ENCODE measurements at regions not wholly inside any gene's neighbourhood (a gene's known extent, or its start where the extent isn't known, plus 50 kb on each side); places are given as distances from the start of the nearest gene placed in this dataset.

DNA sequence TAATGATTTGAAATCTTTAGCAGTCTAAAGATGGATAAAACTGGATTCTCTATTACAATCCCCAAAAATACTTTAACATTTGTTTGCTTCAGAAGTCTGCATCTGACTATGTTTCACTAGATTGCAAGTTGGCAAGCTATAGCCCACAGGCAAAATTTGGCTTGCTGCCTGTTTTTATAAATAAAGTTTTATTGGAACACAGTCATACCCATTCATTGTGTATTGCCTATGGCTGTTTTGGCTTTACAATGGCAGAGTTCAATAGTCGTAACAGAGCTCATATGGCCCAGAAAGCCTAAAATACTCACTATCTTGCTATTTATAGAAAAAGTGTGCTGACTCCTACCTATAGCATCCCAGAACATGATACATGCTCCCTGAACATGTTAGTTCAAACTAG lies 89.0 kb upstream of the GPR141 start:
- Histone ChIP-seq H3K4me1 (ENCODE audit: control insufficient read depth in 1 of 2, insufficient read depth in 2 of 2, low read length in 2 of 2) (no peaks in the 10 kb centered on the region), H3K9me3 (ENCODE audit: insufficient read depth, low read depth, low read length) (peaks cover 2% of the 10 kb centered on the region), H3K27ac (ENCODE audit: low read depth, low read length) (no peak overlapping the region), H3K4ac (ENCODE audit: low read depth, low read length) (no peak overlapping the region), H3K79me1 (ENCODE audit: low read length) (no peaks in the 10 kb centered on the region), H2AK5ac (ENCODE audit: low read length) (no peak overlapping the region), H2BK5ac (ENCODE audit: low read depth, low read length, poor library complexity) (no peak overlapping the region), H3K4me2 (ENCODE audit: low read length) (no peak overlapping the region), H3K23ac (ENCODE audit: low read length) (no peak overlapping the region), H3K4me3 (ENCODE audit: low read depth, low read length) (no peak overlapping the region), H3K14ac (ENCODE audit: low read length) (no peak overlapping the region), H3K79me2 (ENCODE audit: control insufficient read depth, insufficient read depth, low read length, poor library complexity) (no peaks in the 10 kb centered on the region), H2BK120ac (ENCODE audit: insufficient read depth, low read length, poor library complexity) (no peak overlapping the region), H3K9ac (ENCODE audit: low read length) (no peak overlapping the region), H2BK12ac (ENCODE audit: low read length) (no peak overlapping the region), H3K18ac (ENCODE audit: low read length) (no peak overlapping the region), H4K8ac (ENCODE audit: low read depth, low read length) (no peak overlapping the region), H2AFZ (ENCODE audit: insufficient read depth, low read length, poor library complexity) (no peak overlapping the region), H4K91ac (ENCODE audit: low read depth, low read length) (no peak overlapping the region), H4K12ac (ENCODE audit: low read depth, low read length) (no peak overlapping the region), H3K27me3 (ENCODE audit: insufficient read depth, low read length) (no peaks in the 10 kb centered on the region), H3K36me3 (ENCODE audit: control insufficient read depth in 1 of 2, insufficient read depth in 2 of 2, low read length in 2 of 2) (no peaks in the 10 kb centered on the region)
- no peak for DNase-seq
- no CpG with 5 or more reads among the region's 1 CpG for WGBS (ENCODE audit: extremely low coverage, insufficient coverage, insufficient read length)

DNA sequence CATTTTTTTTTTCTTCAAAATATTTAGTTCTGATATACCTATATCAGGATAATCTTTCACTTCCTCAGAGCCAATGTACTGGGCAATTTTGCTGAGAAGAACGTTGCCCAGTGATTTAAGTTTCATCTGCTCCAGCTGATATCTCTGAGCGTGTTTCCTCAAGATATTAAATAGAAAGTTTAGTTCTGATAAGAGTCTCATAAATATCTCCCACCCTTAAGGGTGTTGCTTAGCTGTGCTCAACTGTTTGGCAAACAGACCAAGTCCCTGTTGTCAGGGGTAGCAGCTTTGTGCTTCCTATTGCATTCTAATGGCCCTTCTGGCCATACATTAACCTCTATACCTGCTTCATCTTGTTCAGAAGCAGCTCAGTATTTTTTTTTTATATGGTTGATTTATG lies 84.7 kb upstream of the GPR141 start:
- Histone ChIP-seq H3K9me3 (ENCODE audit: insufficient read depth, low read depth, low read length) (no peaks in the 10 kb centered on the region), H3K4me2 (ENCODE audit: low read length) (no peak overlapping the region), H3K18ac (ENCODE audit: low read length) (no peak overlapping the region), H3K23ac (ENCODE audit: low read length) (no peak overlapping the region), H2BK120ac (ENCODE audit: insufficient read depth, low read length, poor library complexity) (no peak overlapping the region), H2BK12ac (ENCODE audit: low read length) (no peak overlapping the region), H2AK5ac (ENCODE audit: low read length) (no peak overlapping the region), H3K9ac (ENCODE audit: low read length) (no peak overlapping the region), H2BK5ac (ENCODE audit: low read depth, low read length, poor library complexity) (no peak overlapping the region), H2AFZ (ENCODE audit: insufficient read depth, low read length, poor library complexity) (no peak overlapping the region), H4K91ac (ENCODE audit: low read depth, low read length) (no peak overlapping the region), H3K27me3 (ENCODE audit: insufficient read depth, low read length) (no peaks in the 10 kb centered on the region), H3K27ac (ENCODE audit: low read depth, low read length) (no peak overlapping the region), H3K14ac (ENCODE audit: low read length) (no peak overlapping the region), H4K12ac (ENCODE audit: low read depth, low read length) (no peak overlapping the region), H3K79me1 (ENCODE audit: low read length) (no peaks in the 10 kb centered on the region), H3K4me1 (ENCODE audit: control insufficient read depth in 1 of 2, insufficient read depth in 2 of 2, low read length in 2 of 2) (no peaks in the 10 kb centered on the region), H4K8ac (ENCODE audit: low read depth, low read length) (no peak overlapping the region), H3K4me3 (ENCODE audit: low read depth, low read length) (no peak overlapping the region), H3K36me3 (ENCODE audit: control insufficient read depth in 1 of 2, insufficient read depth in 2 of 2, low read length in 2 of 2) (no peaks in the 10 kb centered on the region), H3K79me2 (ENCODE audit: control insufficient read depth, insufficient read depth, low read length, poor library complexity) (no peaks in the 10 kb centered on the region), H3K4ac (ENCODE audit: low read depth, low read length) (no peak overlapping the region)
- no CpG with 5 or more reads among the region's 2 CpGs for WGBS (ENCODE audit: extremely low coverage, insufficient coverage, insufficient read length)
- no peak for DNase-seq

DNA sequence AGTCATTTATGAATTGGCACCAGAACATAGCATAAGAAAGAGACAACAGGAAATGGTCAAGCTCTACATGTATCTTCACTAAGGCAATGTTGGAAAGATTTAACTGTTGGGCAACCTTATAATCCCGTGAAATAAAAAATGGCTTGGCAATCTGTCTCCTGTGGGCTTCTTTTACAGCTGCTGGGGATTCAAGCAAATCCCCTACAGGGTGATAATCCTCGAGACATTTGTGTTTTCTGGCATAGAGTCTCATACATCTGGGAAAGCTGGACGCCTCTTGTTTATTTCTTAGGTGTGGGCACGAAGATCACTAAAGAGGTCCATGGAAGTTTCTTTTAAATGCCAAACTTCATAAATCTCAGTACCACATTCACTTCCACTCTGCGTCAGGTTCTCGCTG lies 82.2 kb upstream of the GPR141 start:
- Histone ChIP-seq H3K27ac (ENCODE audit: low read depth, low read length) (no peak overlapping the region), H3K4me2 (ENCODE audit: low read length) (no peak overlapping the region), H3K36me3 (ENCODE audit: control insufficient read depth in 1 of 2, insufficient read depth in 2 of 2, low read length in 2 of 2) (no peaks in the 10 kb centered on the region), H3K14ac (ENCODE audit: low read length) (no peak overlapping the region), H3K79me1 (ENCODE audit: low read length) (no peaks in the 10 kb centered on the region), H4K8ac (ENCODE audit: low read depth, low read length) (no peak overlapping the region), H3K4ac (ENCODE audit: low read depth, low read length) (no peak overlapping the region), H3K9ac (ENCODE audit: low read length) (no peak overlapping the region), H3K9me3 (ENCODE audit: insufficient read depth, low read depth, low read length) (no peaks in the 10 kb centered on the region), H3K27me3 (ENCODE audit: insufficient read depth, low read length) (no peaks in the 10 kb centered on the region), H3K23ac (ENCODE audit: low read length) (no peak overlapping the region), H2BK120ac (ENCODE audit: insufficient read depth, low read length, poor library complexity) (no peak overlapping the region), H2BK12ac (ENCODE audit: low read length) (no peak overlapping the region), H3K79me2 (ENCODE audit: control insufficient read depth, insufficient read depth, low read length, poor library complexity) (no peaks in the 10 kb centered on the region), H4K91ac (ENCODE audit: low read depth, low read length) (no peak overlapping the region), H2AK5ac (ENCODE audit: low read length) (no peak overlapping the region), H3K4me1 (ENCODE audit: control insufficient read depth in 1 of 2, insufficient read depth in 2 of 2, low read length in 2 of 2) (no peaks in the 10 kb centered on the region), H2BK5ac (ENCODE audit: low read depth, low read length, poor library complexity) (no peak overlapping the region), H4K12ac (ENCODE audit: low read depth, low read length) (no peak overlapping the region), H2AFZ (ENCODE audit: insufficient read depth, low read length, poor library complexity) (no peak overlapping the region), H3K4me3 (ENCODE audit: low read depth, low read length) (no peak overlapping the region), H3K18ac (ENCODE audit: low read length) (no peak overlapping the region)
- no peak for DNase-seq
- no CpG with 5 or more reads among the region's 6 CpGs for WGBS (ENCODE audit: extremely low coverage, insufficient coverage, insufficient read length)

DNA sequence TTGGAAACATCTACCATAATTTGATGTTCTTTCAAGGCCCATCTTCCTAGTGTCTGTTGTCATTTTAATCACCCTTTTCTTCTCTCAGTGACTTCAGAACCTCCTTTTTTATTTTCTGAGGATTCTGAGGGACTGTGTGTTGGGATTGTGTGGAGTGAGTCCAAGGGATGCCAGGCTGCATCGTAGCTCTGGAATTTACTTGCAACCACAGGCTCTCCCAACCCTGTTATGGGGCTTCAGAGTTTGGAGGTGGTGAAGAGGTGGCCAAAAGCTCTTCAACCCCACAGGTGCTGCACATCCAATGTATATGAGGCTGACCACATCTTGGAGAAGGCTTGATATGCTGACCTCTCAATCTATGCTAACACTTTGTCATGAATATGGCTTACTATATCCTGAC lies 79.5 kb upstream of the GPR141 start:
- DNase-seq: no peak
- Histone ChIP-seq H3K4me2 (ENCODE audit: low read length) (no peak overlapping the region), H2AK5ac (ENCODE audit: low read length) (no peak overlapping the region), H3K18ac (ENCODE audit: low read length) (no peak overlapping the region), H3K9me3 (ENCODE audit: insufficient read depth, low read depth, low read length) (no peaks in the 10 kb centered on the region), H3K9ac (ENCODE audit: low read length) (no peak overlapping the region), H3K27ac (ENCODE audit: low read depth, low read length) (no peak overlapping the region), H4K8ac (ENCODE audit: low read depth, low read length) (no peak overlapping the region), H2BK120ac (ENCODE audit: insufficient read depth, low read length, poor library complexity) (no peak overlapping the region), H3K4me3 (ENCODE audit: low read depth, low read length) (no peak overlapping the region), H2BK12ac (ENCODE audit: low read length) (no peak overlapping the region), H3K4ac (ENCODE audit: low read depth, low read length) (no peak overlapping the region), H2AFZ (ENCODE audit: insufficient read depth, low read length, poor library complexity) (no peak overlapping the region), H4K91ac (ENCODE audit: low read depth, low read length) (no peak overlapping the region), H3K79me2 (ENCODE audit: control insufficient read depth, insufficient read depth, low read length, poor library complexity) (no peaks in the 10 kb centered on the region), H3K4me1 (ENCODE audit: control insufficient read depth in 1 of 2, insufficient read depth in 2 of 2, low read length in 2 of 2) (no peaks in the 10 kb centered on the region), H2BK5ac (ENCODE audit: low read depth, low read length, poor library complexity) (no peak overlapping the region), H3K27me3 (ENCODE audit: insufficient read depth, low read length) (no peaks in the 10 kb centered on the region), H3K23ac (ENCODE audit: low read length) (no peak overlapping the region), H3K14ac (ENCODE audit: low read length) (no peak overlapping the region), H4K12ac (ENCODE audit: low read depth, low read length) (no peak overlapping the region), H3K79me1 (ENCODE audit: low read length) (no peaks in the 10 kb centered on the region), H3K36me3 (ENCODE audit: control insufficient read depth in 1 of 2, insufficient read depth in 2 of 2, low read length in 2 of 2) (no peaks in the 10 kb centered on the region)
- WGBS (ENCODE audit: extremely low coverage, insufficient coverage, insufficient read length): no CpG with 5 or more reads among the region's 1 CpG

Data from trophoblast cell (in vitro differentiated cells and primary cell).